ENCODE measurements at regions not wholly inside any gene's neighbourhood (a gene's known extent, or its start where the extent isn't known, plus 50 kb on each side); places are given as distances from the start of the nearest gene placed in this dataset.

DNA sequence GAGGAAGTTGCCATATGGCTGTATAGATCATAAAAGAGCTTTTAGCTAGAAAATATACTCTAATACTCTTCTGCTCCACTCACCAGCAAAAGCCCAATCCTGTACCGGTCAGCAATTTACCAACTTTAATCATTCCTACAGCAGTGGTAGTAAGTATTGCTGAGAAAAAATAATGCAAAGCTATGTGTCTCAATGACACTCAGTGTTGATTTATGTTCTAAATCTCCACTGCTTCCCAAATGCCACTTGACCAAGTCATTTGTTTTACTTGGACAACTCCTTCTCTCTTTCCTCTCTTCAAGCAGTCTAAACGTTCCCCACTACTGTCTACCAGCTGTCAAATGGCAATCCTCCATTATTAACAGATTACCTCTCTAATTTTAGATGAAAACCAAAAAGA is 201.8 kb upstream of the GK2 start (continued):
- no peak for TF ChIP-seq TARDBP (IDR thresholded peaks at IDR 0.05; ENCODE audit: borderline replicate concordance)
- TF ChIP-seq LARP7 (IDR thresholded peaks at IDR 0.05) = no peak
- no peak for TF ChIP-seq PML (IDR thresholded peaks at IDR 0.05; ENCODE audit: low read length)
- TF ChIP-seq, protein P1, sequence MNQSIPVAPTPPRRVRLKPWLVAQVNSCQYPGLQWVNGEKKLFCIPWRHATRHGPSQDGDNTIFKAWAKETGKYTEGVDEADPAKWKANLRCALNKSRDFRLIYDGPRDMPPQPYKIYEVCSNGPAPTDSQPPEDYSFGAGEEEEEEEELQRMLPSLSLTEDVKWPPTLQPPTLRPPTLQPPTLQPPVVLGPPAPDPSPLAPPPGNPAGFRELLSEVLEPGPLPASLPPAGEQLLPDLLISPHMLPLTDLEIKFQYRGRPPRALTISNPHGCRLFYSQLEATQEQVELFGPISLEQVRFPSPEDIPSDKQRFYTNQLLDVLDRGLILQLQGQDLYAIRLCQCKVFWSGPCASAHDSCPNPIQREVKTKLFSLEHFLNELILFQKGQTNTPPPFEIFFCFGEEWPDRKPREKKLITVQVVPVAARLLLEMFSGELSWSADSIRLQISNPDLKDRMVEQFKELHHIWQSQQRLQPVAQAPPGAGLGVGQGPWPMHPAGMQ (IDR thresholded peaks at IDR 0.05; ENCODE audit: borderline replicate concordance) = no peak
- TF ChIP-seq NFXL1 (IDR thresholded peaks at IDR 0.05; ENCODE audit: borderline replicate concordance) = no peak

DNA sequence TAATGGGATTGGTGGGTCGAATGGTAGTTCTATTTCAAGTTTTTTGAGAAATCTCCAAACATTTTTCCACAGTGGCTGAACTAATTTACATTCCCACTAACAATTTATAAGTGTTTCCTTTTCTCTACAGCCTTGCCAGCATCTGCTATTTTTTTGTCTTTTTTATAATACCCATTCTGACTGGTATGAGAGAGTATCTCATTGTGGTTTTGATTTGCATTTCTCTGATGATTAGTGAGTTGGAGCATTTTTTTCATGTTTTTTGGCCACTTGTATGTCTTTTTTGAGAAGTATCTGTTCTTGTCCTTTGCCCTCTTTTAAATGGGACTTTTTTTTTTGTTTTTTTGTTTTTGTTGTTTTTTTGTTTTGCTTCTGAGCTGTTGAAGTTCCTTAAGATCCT is 200.0 kb upstream of the GK2 start:
- 4% methylated on average over 1 of the region's 1 CpG for WGBS (ENCODE audit: insufficient coverage, insufficient replicate concordance, low lambda C conversion rate, missing lambda C conversion rate)
- Histone ChIP-seq H3K27ac (ENCODE audit: control insufficient read depth, insufficient read depth) (no peak overlapping the region), H3K27me3 (replicated peaks in 1 of 2; ENCODE audit: control insufficient read depth in 2 of 2, insufficient read depth in 2 of 2, low read length in 1 of 2) (no peaks in the 10 kb centered on the region), H2AFZ (ENCODE audit: control insufficient read depth, low read depth, low read length) (no peak overlapping the region), H3K9ac (ENCODE audit: control insufficient read depth, insufficient read depth, low read length) (no peak overlapping the region), H3K4me2 (ENCODE audit: control insufficient read depth, insufficient read depth) (no peak overlapping the region), H3K79me2 (ENCODE audit: control insufficient read depth, insufficient read depth, low read length) (no peaks in the 10 kb centered on the region), H4K20me1 (ENCODE audit: control insufficient read depth, insufficient read depth) (no peaks in the 10 kb centered on the region), H3K36me3 (ENCODE audit: control insufficient read depth in 2 of 2, insufficient read depth in 2 of 2, low read length in 1 of 2) (no peaks in the 10 kb centered on the region), H3K9me3 (replicated peaks; ENCODE audit: control insufficient read depth, insufficient read depth, low read length) (no peaks in the 10 kb centered on the region), H3K4me3 (no peak overlapping the region), H3K4me1 (ENCODE audit: control insufficient read depth, insufficient read depth, low read length) (no peaks in the 10 kb centered on the region)
- RAD21 ChIA-PET (ENCODE audit: unreplicated experiment) = no interaction called here
- no peak for TF ChIP-seq CREM (IDR thresholded peaks at IDR 0.05; ENCODE audit: low read depth)
- TF ChIP-seq KLF5 (IDR thresholded peaks at IDR 0.05; ENCODE audit: partially characterized antibody) = no peak
- no peak for TF ChIP-seq ZNF207 (IDR thresholded peaks at IDR 0.05; ENCODE audit: borderline replicate concordance)
- TF ChIP-seq NFXL1 (IDR thresholded peaks at IDR 0.05; ENCODE audit: borderline replicate concordance) = no peak
- no peak for TF ChIP-seq YBX1 (IDR thresholded peaks at IDR 0.05)
- no peak for TF ChIP-seq TBL1XR1 (IDR thresholded peaks at IDR 0.05; ENCODE audit: low read depth, low read length)
- TF ChIP-seq, protein P2, sequence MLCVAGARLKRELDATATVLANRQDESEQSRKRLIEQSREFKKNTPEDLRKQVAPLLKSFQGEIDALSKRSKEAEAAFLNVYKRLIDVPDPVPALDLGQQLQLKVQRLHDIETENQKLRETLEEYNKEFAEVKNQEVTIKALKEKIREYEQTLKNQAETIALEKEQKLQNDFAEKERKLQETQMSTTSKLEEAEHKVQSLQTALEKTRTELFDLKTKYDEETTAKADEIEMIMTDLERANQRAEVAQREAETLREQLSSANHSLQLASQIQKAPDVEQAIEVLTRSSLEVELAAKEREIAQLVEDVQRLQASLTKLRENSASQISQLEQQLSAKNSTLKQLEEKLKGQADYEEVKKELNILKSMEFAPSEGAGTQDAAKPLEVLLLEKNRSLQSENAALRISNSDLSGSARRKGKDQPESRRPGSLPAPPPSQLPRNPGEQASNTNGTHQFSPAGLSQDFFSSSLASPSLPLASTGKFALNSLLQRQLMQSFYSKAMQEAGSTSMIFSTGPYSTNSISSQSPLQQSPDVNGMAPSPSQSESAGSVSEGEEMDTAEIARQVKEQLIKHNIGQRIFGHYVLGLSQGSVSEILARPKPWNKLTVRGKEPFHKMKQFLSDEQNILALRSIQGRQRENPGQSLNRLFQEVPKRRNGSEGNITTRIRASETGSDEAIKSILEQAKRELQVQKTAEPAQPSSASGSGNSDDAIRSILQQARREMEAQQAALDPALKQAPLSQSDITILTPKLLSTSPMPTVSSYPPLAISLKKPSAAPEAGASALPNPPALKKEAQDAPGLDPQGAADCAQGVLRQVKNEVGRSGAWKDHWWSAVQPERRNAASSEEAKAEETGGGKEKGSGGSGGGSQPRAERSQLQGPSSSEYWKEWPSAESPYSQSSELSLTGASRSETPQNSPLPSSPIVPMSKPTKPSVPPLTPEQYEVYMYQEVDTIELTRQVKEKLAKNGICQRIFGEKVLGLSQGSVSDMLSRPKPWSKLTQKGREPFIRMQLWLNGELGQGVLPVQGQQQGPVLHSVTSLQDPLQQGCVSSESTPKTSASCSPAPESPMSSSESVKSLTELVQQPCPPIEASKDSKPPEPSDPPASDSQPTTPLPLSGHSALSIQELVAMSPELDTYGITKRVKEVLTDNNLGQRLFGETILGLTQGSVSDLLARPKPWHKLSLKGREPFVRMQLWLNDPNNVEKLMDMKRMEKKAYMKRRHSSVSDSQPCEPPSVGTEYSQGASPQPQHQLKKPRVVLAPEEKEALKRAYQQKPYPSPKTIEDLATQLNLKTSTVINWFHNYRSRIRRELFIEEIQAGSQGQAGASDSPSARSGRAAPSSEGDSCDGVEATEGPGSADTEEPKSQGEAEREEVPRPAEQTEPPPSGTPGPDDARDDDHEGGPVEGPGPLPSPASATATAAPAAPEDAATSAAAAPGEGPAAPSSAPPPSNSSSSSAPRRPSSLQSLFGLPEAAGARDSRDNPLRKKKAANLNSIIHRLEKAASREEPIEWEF (IDR thresholded peaks at IDR 0.05; ENCODE audit: insufficient replicate concordance, low read depth, low read length) = no peak
- TF ChIP-seq TCF7 (IDR thresholded peaks at IDR 0.05; ENCODE audit: borderline replicate concordance) = no peak
- TF ChIP-seq SMAD1 (IDR thresholded peaks at IDR 0.05; ENCODE audit: low read depth, partially characterized antibody) = no peak
- TF ChIP-seq RFX5 (IDR thresholded peaks at IDR 0.05; ENCODE audit: low read depth, low read length) = no peak
- CTCF ChIA-PET = interaction anchor here (1.4 kb wide), 1 partner anchor 28 kb away, joined by 4 read pairs; no protein-coding TSS in a partner anchor
- SMC1A ChIA-PET (ENCODE audit: uncharacterized antibody, unreplicated experiment) = no interaction called here
- ATAC-seq = no peak
- FAIRE-seq = no peak
- intact Hi-C loops (cut with micrococcal nuclease; ENCODE audit: unreplicated experiment) = no loop called here
- no TSS peak for BruUV-seq (replicated peaks)
- no peak for DNase-seq (ENCODE audit: low read depth, low spot score)
- POLR2A ChIA-PET = no interaction called here
- in situ Hi-C loops (cut with MboI) = no loop called here
